Lower leg skin (tissue), 3 donors: ENCODE measurements at regions not wholly inside any gene's neighbourhood (a gene's known extent, or its start where the extent isn't known, plus 50 kb on each side); places are given as distances from the start of the nearest gene placed in this dataset.

Source experiments
- POLR2A ChIP-seq, 2 donors: fragments of 450-650 bp; IDR thresholded peaks; one replicate each; pipeline ENCODE4 v1.6.1; 2016 to 2017; ENCODE audit warnings: antibody characterized with exemption in 2 of 2, mild to moderate bottlenecking in 1 of 2, moderate library complexity in 1 of 2
- TF ChIP-seq, protein P1 (sequence below), 3 donors: fragments of 450-650 bp; IDR thresholded peaks; one replicate each; pipeline ENCODE4 v1.5.1; 2016; ENCODE audit warnings: antibody characterized with exemption in 3 of 3, mild to moderate bottlenecking in 3 of 3, moderate library complexity in 2 of 3

DNA sequence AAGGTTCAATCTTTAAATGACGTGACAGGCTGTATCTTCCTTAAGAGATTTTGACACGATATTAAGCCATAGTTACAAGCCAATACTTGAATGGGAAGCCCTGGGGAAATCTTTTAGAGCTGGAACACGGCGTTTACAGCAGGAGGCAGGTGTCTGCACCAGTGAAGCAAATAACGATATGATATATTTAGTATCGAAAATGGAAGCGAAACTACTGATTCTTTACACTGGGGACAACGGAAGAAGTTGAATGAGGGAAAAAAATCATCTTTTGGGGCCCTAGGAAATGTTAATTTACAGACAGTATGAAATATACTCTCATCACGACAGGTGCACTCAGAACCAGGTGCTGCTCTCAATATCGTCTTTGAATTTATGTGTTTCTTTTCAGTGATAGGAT, 793.9 kb upstream of the PCDH20 start:
- TF ChIP-seq, protein P1, sequence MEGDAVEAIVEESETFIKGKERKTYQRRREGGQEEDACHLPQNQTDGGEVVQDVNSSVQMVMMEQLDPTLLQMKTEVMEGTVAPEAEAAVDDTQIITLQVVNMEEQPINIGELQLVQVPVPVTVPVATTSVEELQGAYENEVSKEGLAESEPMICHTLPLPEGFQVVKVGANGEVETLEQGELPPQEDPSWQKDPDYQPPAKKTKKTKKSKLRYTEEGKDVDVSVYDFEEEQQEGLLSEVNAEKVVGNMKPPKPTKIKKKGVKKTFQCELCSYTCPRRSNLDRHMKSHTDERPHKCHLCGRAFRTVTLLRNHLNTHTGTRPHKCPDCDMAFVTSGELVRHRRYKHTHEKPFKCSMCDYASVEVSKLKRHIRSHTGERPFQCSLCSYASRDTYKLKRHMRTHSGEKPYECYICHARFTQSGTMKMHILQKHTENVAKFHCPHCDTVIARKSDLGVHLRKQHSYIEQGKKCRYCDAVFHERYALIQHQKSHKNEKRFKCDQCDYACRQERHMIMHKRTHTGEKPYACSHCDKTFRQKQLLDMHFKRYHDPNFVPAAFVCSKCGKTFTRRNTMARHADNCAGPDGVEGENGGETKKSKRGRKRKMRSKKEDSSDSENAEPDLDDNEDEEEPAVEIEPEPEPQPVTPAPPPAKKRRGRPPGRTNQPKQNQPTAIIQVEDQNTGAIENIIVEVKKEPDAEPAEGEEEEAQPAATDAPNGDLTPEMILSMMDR (IDR thresholded peaks at IDR 0.05) = no peak
- no peak for TF ChIP-seq POLR2A (IDR thresholded peaks at IDR 0.05)
